ENCODE measurements at regions not wholly inside any gene's neighbourhood (a gene's known extent, or its start where the extent isn't known, plus 50 kb on each side); places are given as distances from the start of the nearest gene placed in this dataset.

DNA sequence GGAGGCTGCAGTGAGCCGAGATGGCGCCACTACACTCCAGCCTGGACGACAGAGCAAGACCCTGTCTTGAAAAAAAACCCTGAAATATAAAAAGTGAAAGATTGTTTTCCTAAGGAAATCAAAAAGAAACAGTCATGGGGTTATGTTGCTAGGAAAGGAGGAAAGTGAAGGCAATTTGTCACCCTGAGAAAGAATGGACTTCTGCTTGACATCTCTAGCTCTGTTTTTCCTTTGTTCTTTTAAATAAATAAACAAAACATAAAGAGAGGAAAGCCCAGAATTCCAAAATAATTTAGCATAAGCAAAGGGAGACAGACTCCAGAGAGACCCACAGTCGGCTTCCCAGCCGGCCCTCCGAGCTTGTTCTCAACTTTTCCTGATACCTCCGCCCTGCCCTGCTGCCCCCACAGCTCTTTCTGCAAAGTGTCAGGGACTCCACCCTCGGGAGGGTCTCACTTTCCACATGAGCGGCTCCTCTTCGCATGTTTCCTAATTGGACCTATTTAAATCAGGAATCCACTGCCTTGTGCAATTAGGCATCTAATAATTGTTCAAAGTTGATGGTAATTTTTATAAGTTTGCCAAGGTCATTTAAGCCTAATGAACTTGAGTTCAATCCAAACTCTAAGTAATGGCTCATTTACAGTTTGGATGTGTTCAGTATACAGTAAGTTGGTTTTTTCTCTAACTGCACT is 49.8 kb upstream of the COPS8 start:
- TF ChIP-seq CTCF (IDR thresholded peaks at IDR 0.05) (no peak), POLR2A (IDR thresholded peaks at IDR 0.05) (no peak)
